GM12892 (cell line): ENCODE measurements at regions not wholly inside any gene's neighbourhood (a gene's known extent, or its start where the extent isn't known, plus 50 kb on each side); places are given as distances from the start of the nearest gene placed in this dataset.
"Not testable (repeated sequence)": the region's sequence is repeated elsewhere in the genome, so short reads cannot be mapped to it uniquely, and the experiment has no call there.

ENCODE experiments used
- DNase-seq: peaks from one replicate; pipeline ENCODE4 v3.0.0; 2011; ENCODE audit not compliant: insufficient read length
- FAIRE-seq: peaks from 2 replicates; lab custom pipeline; 2011; peaks lifted over from hg19 to GRCh38; lab: Jason Lieb, UNC
- POLR2A ChIP-seq: IDR thresholded peaks from 2 replicates; pipeline ENCODE4 v1.6.1; 2011; ENCODE audit warnings: low read depth, low read length, control low read depth
- POLR2AphosphoS5 ChIP-seq: IDR thresholded peaks from 2 replicates; pipeline ENCODE4 v1.6.1; 2011; ENCODE audit warnings: low read depth, low read length, control low read depth
- TAF1 ChIP-seq: IDR thresholded peaks from 2 replicates; pipeline ENCODE4 v1.6.1; 2011; ENCODE audit warnings: low read depth, mild to moderate bottlenecking, control low read depth, low read length, borderline replicate concordance

GRCh38 chr18:35888329-35888728 lies 84.2 kb upstream of the RMP24 start:
- TF ChIP-seq POLR2AphosphoS5: no peak
- no peak for TF ChIP-seq POLR2A
- no peak for TF ChIP-seq TAF1
- no peak for DNase-seq
- no peak for FAIRE-seq

- no peak for FAIRE-seq
- no peak for DNase-seq
These were observed 82.8 kb upstream of the RMP24 start for GRCh38 chr18:35889677-35890076.

GRCh38 chr18:35890323-35890722 lies 82.2 kb upstream of the RMP24 start:
- TF ChIP-seq TAF1: no peak
- no peak for TF ChIP-seq POLR2A
- no peak for TF ChIP-seq POLR2AphosphoS5
- FAIRE-seq: no peak
- DNase-seq: no peak

More at GRCh38 chr18:35889677-35890076, 82.8 kb upstream of the RMP24 start:
- TF ChIP-seq POLR2A (no peak), TAF1 (no peak), POLR2AphosphoS5 (no peak)

- no peak for TF ChIP-seq POLR2AphosphoS5
- DNase-seq (no peak), FAIRE-seq (no peak)
These were observed 80.4 kb upstream of the RMP24 start for GRCh38 chr18:35892118-35892517.

GRCh38 chr18:35897481-35897880 lies 75.0 kb upstream of the RMP24 start:
- FAIRE-seq, DNase-seq: not testable (repeated sequence)

- no peak for DNase-seq
- no peak for TF ChIP-seq POLR2AphosphoS5
- no peak for TF ChIP-seq TAF1
- no peak for TF ChIP-seq POLR2A
- FAIRE-seq: no peak
These were observed 68.0 kb upstream of the RMP24 start for GRCh38 chr18:35904389-35905037.

GRCh38 chr18:35905436-35905835 lies 67.0 kb upstream of the RMP24 start:
- no peak for DNase-seq
- TF ChIP-seq TAF1: no peak
- TF ChIP-seq POLR2AphosphoS5: no peak
- no peak for TF ChIP-seq POLR2A
- FAIRE-seq: no peak

GRCh38 chr18:35906291-35906690 lies 66.2 kb upstream of the RMP24 start:
- not testable (repeated sequence) for FAIRE-seq, DNase-seq

- FAIRE-seq: no peak
- no peak for DNase-seq
- TF ChIP-seq TAF1 (no peak), POLR2AphosphoS5 (no peak), POLR2A (no peak)
These were observed 62.2 kb upstream of the RMP24 start for GRCh38 chr18:35910327-35910726.

GRCh38 chr18:35912332-35912731 lies 60.1 kb upstream of the RMP24 start:
- TF ChIP-seq TAF1 (no peak), POLR2A (no peak), POLR2AphosphoS5 (no peak)
- DNase-seq: no peak
- FAIRE-seq: no peak

GRCh38 chr18:35915056-35915455 lies 57.4 kb upstream of the RMP24 start:
- no peak for DNase-seq
- no peak for FAIRE-seq
- TF ChIP-seq TAF1 (no peak), POLR2AphosphoS5 (no peak), POLR2A (no peak)

- DNase-seq (no peak), FAIRE-seq (no peak)
- TF ChIP-seq POLR2AphosphoS5: no peak
- no peak for TF ChIP-seq POLR2A
- TF ChIP-seq TAF1: no peak
These were observed 55.4 kb upstream of the RMP24 start for GRCh38 chr18:35917043-35917442.

GRCh38 chr18:35918564-35918963 lies 53.9 kb upstream of the RMP24 start:
- FAIRE-seq: no peak
- TF ChIP-seq POLR2AphosphoS5 (no peak), POLR2A (no peak), TAF1 (no peak)
- DNase-seq: no peak
